ENCODE measurements at regions not wholly inside any gene's neighbourhood (a gene's known extent, or its start where the extent isn't known, plus 50 kb on each side); places are given as distances from the start of the nearest gene placed in this dataset.
"Not testable (repeated sequence)": the region's sequence is repeated elsewhere in the genome, so short reads cannot be mapped to it uniquely, and the experiment has no call there.

DNA sequence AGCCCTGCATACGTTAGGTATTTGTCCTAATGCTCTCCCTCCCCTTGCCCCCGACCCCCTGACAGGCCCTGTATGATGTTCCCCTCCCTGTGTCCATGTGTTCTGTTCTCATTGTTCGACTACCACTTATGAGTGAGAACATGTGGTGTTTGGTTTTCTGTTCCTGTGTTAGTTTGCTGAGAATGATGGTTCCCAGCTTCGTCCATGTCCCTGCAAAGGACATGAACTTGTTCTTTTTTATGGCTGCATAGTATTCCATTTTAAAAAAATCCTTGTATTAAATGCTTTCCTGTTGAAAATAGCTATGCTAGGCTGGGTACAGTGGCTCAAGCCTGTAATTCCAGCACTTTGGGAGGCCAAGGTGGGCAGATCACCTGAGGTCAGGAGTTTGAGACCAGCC, 232.2 kb downstream of the RPLP1 start:
- H4K20me1 ChIP-seq (ENCODE audit: insufficient read depth, low read depth, low read length); DNase-seq; H3K4me2 ChIP-seq (ENCODE audit: low read depth, low read length, poor library complexity, severe bottlenecking); H3K27me3 ChIP-seq (ENCODE audit: low read length); H3K36me3 ChIP-seq (ENCODE audit: insufficient read depth, low read length); H3K9ac ChIP-seq (ENCODE audit: low read length); H3K4me3 ChIP-seq (ENCODE audit: low read length); H3K9me2 ChIP-seq (replicated peaks; ENCODE audit: insufficient read depth, low read length); H2AFZ ChIP-seq (ENCODE audit: low read length); H3K27ac ChIP-seq (ENCODE audit: low read length); H3K79me2 ChIP-seq (ENCODE audit: low read length); H3K9me3 ChIP-seq (ENCODE audit: low read length): not testable (repeated sequence)
- peaks cover 53% of the 10 kb centered on the region for H3K4me1 ChIP-seq (ENCODE audit: low read length)

DNA sequence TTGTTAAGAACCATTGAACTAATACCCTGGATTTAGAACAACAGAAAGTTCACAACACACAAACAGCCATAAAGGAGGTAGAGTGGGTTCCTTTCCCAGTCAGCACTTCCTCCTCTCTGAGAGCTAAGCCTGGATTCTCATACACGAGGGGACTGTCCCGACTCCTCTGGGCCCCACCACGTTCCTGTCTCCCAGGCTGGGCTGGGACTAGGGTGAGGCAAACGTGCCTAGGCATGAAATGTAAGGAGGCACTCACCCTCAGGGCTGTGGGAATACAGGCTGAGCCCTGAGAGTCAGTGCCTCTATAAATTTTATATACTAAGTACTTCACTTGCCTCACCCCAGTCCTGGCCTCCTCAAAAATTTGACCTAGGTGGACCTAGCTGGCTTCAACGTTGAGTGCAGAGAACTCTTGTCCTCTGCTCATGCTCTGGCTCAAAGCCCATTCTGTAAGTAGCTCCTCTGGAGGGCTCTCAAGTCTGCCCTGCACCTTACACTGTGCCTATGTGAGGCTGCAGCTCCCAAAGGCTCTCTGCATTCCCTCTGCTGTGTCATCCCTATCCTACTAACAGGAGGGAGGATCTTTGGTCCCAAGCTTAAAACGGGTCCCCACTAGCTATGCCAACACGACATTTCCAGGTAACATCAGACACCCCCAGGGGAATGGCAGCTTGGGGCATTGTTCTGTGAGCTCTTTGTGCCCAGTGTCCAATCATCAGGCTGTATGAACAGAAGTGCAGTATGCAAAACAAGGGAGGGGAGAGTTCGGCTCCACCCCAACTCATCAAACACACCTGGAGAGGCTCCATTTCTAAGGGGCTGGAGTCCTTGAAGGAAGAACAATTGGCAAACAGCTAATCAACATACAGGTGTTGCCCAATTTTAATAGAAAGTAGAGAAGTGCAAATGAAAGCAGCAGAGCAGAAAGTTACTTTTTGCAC, 233.2 kb downstream of the RPLP1 start:
- H3K27ac ChIP-seq (ENCODE audit: low read length): no peak overlapping the region
- H3K79me2 ChIP-seq (ENCODE audit: low read length): no peaks in the 10 kb centered on the region
- no peak overlapping the region for H2AFZ ChIP-seq (ENCODE audit: low read length)
- no peaks in the 10 kb centered on the region for H4K20me1 ChIP-seq (ENCODE audit: insufficient read depth, low read depth, low read length)
- peaks cover 2% of the 10 kb centered on the region; the same call in 1 of the 2 replicates for H3K27me3 ChIP-seq (ENCODE audit: low read length)
- no peak for DNase-seq
- peaks cover 11% of the 10 kb centered on the region; the same call in 1 of the 2 replicates for H3K9me3 ChIP-seq (ENCODE audit: low read length)
- no peak overlapping the region for H3K4me2 ChIP-seq (ENCODE audit: low read depth, low read length, poor library complexity, severe bottlenecking)
- no peak overlapping the region for H3K9ac ChIP-seq (ENCODE audit: low read length)
- H3K4me3 ChIP-seq (ENCODE audit: low read length): no peak overlapping the region
- peaks cover 43% of the 10 kb centered on the region for H3K4me1 ChIP-seq (ENCODE audit: low read length)
- H3K9me2 ChIP-seq (replicated peaks; ENCODE audit: insufficient read depth, low read length): no peaks in the 10 kb centered on the region
- no peaks in the 10 kb centered on the region for H3K36me3 ChIP-seq (ENCODE audit: insufficient read depth, low read length)

DNA sequence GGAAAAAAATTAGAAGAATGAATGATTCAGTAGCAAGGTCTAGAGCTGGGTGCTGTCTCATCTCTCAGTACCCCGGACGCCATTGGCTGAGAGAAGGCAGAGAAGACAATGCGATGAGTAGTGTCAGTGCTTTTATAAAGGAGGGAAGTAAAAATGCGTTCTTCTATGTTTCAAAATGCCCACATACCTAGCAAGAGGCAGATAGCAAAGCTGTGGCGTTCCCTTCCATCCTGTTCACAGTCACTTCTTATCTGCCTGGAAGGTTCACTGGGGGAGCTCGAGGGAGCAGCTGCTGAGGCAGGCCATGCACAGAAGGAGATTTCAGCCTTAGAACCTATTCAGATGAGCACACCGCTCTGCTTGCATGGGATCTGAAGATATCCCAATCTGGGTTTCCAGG, 234.0 kb downstream of the RPLP1 start:
- Histone ChIP-seq H3K4me1 (ENCODE audit: low read length) (peaks cover 34% of the 10 kb centered on the region), H3K9me2 (replicated peaks; ENCODE audit: insufficient read depth, low read length) (no peaks in the 10 kb centered on the region), H3K27ac (ENCODE audit: low read length) (no peak overlapping the region), H2AFZ (ENCODE audit: low read length) (no peak overlapping the region), H3K9me3 (ENCODE audit: low read length) (peaks cover 11% of the 10 kb centered on the region; the same call in 1 of the 2 replicates), H3K4me3 (ENCODE audit: low read length) (no peak overlapping the region), H3K4me2 (ENCODE audit: low read depth, low read length, poor library complexity, severe bottlenecking) (no peak overlapping the region), H3K79me2 (ENCODE audit: low read length) (no peaks in the 10 kb centered on the region), H3K36me3 (ENCODE audit: insufficient read depth, low read length) (no peaks in the 10 kb centered on the region), H3K27me3 (ENCODE audit: low read length) (peaks cover 2% of the 10 kb centered on the region; the same call in 1 of the 2 replicates), H4K20me1 (ENCODE audit: insufficient read depth, low read depth, low read length) (no peaks in the 10 kb centered on the region), H3K9ac (ENCODE audit: low read length) (no peak overlapping the region)
- no peak for DNase-seq

DNA sequence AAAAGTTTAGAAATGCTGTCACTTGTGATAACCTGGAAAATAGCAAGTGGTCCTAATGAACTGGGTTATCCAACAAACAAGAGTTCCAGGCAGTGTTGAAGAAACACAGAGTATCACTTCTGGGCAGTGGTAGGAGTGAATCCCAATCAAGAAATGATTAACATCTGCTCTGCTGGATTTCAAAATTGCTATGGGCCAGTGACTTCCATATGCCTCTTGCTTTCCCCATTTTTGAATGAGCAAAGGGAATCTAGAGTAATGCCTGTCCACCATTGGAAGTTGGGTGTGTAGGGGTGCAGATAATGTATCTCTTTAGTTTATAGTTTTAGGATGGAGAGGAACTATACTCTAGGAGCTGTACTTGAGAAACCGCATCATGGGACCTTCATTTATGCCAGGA, 236.5 kb downstream of the RPLP1 start:
- no peaks in the 10 kb centered on the region for H3K36me3 ChIP-seq (ENCODE audit: insufficient read depth, low read length)
- no peaks in the 10 kb centered on the region for H3K9me2 ChIP-seq (replicated peaks; ENCODE audit: insufficient read depth, low read length)
- no peaks in the 10 kb centered on the region for H4K20me1 ChIP-seq (ENCODE audit: insufficient read depth, low read depth, low read length)
- peaks cover 21% of the 10 kb centered on the region for H3K4me1 ChIP-seq (ENCODE audit: low read length)
- no peak overlapping the region for H3K4me3 ChIP-seq (ENCODE audit: low read length)
- H2AFZ ChIP-seq (ENCODE audit: low read length): no peak overlapping the region
- peaks cover 11% of the 10 kb centered on the region; the same call in 1 of the 2 replicates for H3K9me3 ChIP-seq (ENCODE audit: low read length)
- no peak overlapping the region for H3K9ac ChIP-seq (ENCODE audit: low read length)
- no peak for DNase-seq
- no peaks in the 10 kb centered on the region for H3K79me2 ChIP-seq (ENCODE audit: low read length)
- no peak overlapping the region for H3K27ac ChIP-seq (ENCODE audit: low read length)
- no peaks in the 10 kb centered on the region; the same call in 1 of the 2 replicates for H3K27me3 ChIP-seq (ENCODE audit: low read length)
- no peak overlapping the region for H3K4me2 ChIP-seq (ENCODE audit: low read depth, low read length, poor library complexity, severe bottlenecking)

DNA sequence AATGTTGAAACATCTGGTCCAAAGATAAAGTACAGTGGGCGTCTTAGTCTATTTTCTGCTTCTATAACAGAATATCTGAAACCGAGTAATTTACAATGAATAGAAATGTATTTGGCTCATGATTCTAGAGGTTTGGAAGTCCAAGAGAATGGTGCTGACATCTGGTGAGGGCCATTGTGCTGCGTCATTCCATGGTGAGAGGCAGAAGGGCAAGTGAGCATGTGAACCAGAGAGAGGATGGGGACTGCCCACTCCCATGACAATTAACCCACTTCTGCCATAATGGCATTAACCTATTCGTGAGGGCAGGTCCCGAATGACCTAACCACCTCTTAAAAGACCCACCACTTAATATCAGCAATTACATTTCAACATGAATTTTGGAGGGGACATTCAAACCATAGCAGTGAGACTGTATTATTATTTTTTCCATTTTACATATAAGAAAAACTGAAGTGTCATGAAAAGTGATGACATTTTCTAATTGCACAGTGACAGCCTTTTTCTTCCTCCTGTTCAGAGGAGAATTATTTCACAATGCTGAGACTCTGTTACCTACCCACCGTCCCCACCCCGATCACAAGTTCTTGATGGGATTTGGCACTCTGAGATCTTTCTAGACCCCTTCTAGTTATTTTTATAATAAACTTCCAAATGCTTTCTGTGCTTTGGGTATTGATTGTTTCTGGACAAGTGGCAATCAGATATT, 238.8 kb downstream of the RPLP1 start:
- no peak overlapping the region for H3K4me2 ChIP-seq (ENCODE audit: low read depth, low read length, poor library complexity, severe bottlenecking)
- H3K9ac ChIP-seq (ENCODE audit: low read length): no peak overlapping the region
- no peak overlapping the region for H3K27ac ChIP-seq (ENCODE audit: low read length)

DNA sequence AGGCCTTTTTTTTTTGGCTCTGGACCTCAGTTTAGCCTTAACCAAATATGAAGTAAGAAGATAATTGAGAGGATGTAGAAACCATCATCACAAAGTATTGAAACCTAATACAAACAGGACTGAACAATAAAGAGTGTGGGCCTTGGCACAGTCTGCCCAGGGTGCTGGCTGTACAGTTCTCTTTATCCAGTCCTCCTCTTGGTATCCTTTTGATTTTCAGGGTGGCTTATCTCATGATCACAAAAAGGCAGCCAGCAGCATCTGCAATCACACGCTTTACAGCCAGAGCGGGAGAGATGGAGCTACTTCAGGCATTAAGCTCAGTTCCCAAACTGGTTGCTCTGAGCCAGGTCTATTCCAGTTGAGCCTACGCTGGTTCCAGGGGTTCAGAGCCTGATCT, 239.7 kb downstream of the RPLP1 start:
- Histone ChIP-seq H2AFZ (ENCODE audit: low read length) (no peak overlapping the region), H3K4me1 (ENCODE audit: low read length) (no peaks in the 10 kb centered on the region; the same call in 1 of the 2 replicates), H3K27me3 (ENCODE audit: low read length) (no peaks in the 10 kb centered on the region; the same call in 1 of the 2 replicates), H3K4me2 (ENCODE audit: low read depth, low read length, poor library complexity, severe bottlenecking) (no peak overlapping the region), H3K79me2 (ENCODE audit: low read length) (no peaks in the 10 kb centered on the region), H3K36me3 (ENCODE audit: insufficient read depth, low read length) (no peaks in the 10 kb centered on the region), H4K20me1 (ENCODE audit: insufficient read depth, low read depth, low read length) (no peaks in the 10 kb centered on the region), H3K27ac (ENCODE audit: low read length) (no peak overlapping the region), H3K9me2 (replicated peaks; ENCODE audit: insufficient read depth, low read length) (no peaks in the 10 kb centered on the region), H3K9ac (ENCODE audit: low read length) (no peak overlapping the region), H3K4me3 (ENCODE audit: low read length) (no peak overlapping the region), H3K9me3 (ENCODE audit: low read length) (peaks cover 11% of the 10 kb centered on the region; the same call in 1 of the 2 replicates)
- DNase-seq: no peak

More for the DNA sequence above, 238.8 kb downstream of the RPLP1 start:
- Histone ChIP-seq H3K36me3 (ENCODE audit: insufficient read depth, low read length) (no peaks in the 10 kb centered on the region), H3K27me3 (ENCODE audit: low read length) (no peaks in the 10 kb centered on the region; the same call in 1 of the 2 replicates), H3K9me3 (ENCODE audit: low read length) (peaks cover 11% of the 10 kb centered on the region; the same call in 1 of the 2 replicates), H3K4me3 (ENCODE audit: low read length) (no peak overlapping the region), H3K4me1 (ENCODE audit: low read length) (peaks cover 9% of the 10 kb centered on the region), H4K20me1 (ENCODE audit: insufficient read depth, low read depth, low read length) (no peaks in the 10 kb centered on the region), H3K9me2 (replicated peaks; ENCODE audit: insufficient read depth, low read length) (no peaks in the 10 kb centered on the region), H2AFZ (ENCODE audit: low read length) (no peak overlapping the region), H3K79me2 (ENCODE audit: low read length) (no peaks in the 10 kb centered on the region)
- DNase-seq: no peak

DNA sequence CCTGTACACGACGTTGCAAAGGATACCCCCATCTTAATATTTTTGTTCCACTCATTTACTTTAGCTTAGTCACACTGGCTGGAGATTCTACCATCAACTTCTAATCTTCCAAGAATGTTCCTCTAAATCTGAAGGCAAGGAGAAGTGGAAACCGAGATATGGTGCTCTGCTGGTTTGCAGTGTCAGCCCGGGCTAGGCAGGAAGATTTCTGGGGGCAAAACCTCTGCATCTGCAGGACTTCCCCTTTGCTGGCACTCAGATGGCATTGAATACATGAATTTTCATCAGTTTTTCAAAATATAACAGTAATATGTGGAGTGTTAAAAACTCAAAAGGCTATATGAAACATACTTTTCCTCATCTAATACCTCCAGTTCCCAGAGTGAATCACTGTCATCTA, 240.4 kb downstream of the RPLP1 start:
- Histone ChIP-seq H3K9ac (ENCODE audit: low read length) (no peak overlapping the region), H3K9me3 (ENCODE audit: low read length) (peaks cover 11% of the 10 kb centered on the region; the same call in 1 of the 2 replicates), H3K4me3 (ENCODE audit: low read length) (no peak overlapping the region), H3K79me2 (ENCODE audit: low read length) (no peaks in the 10 kb centered on the region), H3K4me2 (ENCODE audit: low read depth, low read length, poor library complexity, severe bottlenecking) (no peak overlapping the region), H3K4me1 (ENCODE audit: low read length) (peaks cover 6% of the 10 kb centered on the region), H3K27me3 (ENCODE audit: low read length) (no peaks in the 10 kb centered on the region; the same call in 1 of the 2 replicates), H3K27ac (ENCODE audit: low read length) (no peak overlapping the region), H4K20me1 (ENCODE audit: insufficient read depth, low read depth, low read length) (no peaks in the 10 kb centered on the region), H3K36me3 (ENCODE audit: insufficient read depth, low read length) (no peaks in the 10 kb centered on the region), H3K9me2 (replicated peaks; ENCODE audit: insufficient read depth, low read length) (no peaks in the 10 kb centered on the region), H2AFZ (ENCODE audit: low read length) (no peak overlapping the region)
- no peak for DNase-seq

DNA sequence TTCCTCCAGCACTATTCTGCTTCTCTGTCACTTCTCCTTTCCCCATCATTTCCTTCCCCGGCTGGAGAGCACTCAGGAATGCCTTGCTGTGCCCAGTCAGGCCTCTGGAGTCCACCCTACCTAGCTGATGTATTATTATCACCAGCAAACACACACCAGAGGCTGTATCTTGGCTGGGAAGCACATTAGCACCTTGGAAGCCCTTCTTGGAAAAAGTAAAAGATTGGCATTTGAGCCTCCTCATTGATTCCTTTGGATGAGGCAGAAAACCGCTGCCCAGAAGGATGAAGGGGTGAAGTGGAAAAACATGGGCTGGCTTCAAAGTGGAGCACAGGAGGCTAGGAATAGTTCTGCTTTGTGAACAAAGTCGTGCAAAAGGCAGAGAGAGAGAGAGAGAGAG, 244.3 kb downstream of the RPLP1 start:
- no peaks in the 10 kb centered on the region for H4K20me1 ChIP-seq (ENCODE audit: insufficient read depth, low read depth, low read length)
- H3K36me3 ChIP-seq (ENCODE audit: insufficient read depth, low read length): no peaks in the 10 kb centered on the region
- no peak overlapping the region for H3K9ac ChIP-seq (ENCODE audit: low read length)
- DNase-seq: no peak
- no peak overlapping the region for H2AFZ ChIP-seq (ENCODE audit: low read length)
- H3K79me2 ChIP-seq (ENCODE audit: low read length): no peaks in the 10 kb centered on the region
- H3K27me3 ChIP-seq (ENCODE audit: low read length): no peaks in the 10 kb centered on the region; the same call in 1 of the 2 replicates
- H3K9me3 ChIP-seq (ENCODE audit: low read length): no peaks in the 10 kb centered on the region
- no peak overlapping the region for H3K4me2 ChIP-seq (ENCODE audit: low read depth, low read length, poor library complexity, severe bottlenecking)
- no peak overlapping the region for H3K4me3 ChIP-seq (ENCODE audit: low read length)
- H3K4me1 ChIP-seq (ENCODE audit: low read length): peaks cover 6% of the 10 kb centered on the region
- no peaks in the 10 kb centered on the region for H3K9me2 ChIP-seq (replicated peaks; ENCODE audit: insufficient read depth, low read length)
- no peak overlapping the region for H3K27ac ChIP-seq (ENCODE audit: low read length)

Data from Karpas-422 (cell line).